HuH-7 (cell line): ENCODE measurements at regions not wholly inside any gene's neighbourhood (a gene's known extent, or its start where the extent isn't known, plus 50 kb on each side); places are given as distances from the start of the nearest gene placed in this dataset.
"Not testable (repeated sequence)": the region's sequence is repeated elsewhere in the genome, so short reads cannot be mapped to it uniquely, and the experiment has no call there.

ENCODE experiments used
- DNase-seq: peaks from one replicate; pipeline ENCODE4 v3.0.0; 2011; ENCODE audit warnings: low spot score

DNA sequence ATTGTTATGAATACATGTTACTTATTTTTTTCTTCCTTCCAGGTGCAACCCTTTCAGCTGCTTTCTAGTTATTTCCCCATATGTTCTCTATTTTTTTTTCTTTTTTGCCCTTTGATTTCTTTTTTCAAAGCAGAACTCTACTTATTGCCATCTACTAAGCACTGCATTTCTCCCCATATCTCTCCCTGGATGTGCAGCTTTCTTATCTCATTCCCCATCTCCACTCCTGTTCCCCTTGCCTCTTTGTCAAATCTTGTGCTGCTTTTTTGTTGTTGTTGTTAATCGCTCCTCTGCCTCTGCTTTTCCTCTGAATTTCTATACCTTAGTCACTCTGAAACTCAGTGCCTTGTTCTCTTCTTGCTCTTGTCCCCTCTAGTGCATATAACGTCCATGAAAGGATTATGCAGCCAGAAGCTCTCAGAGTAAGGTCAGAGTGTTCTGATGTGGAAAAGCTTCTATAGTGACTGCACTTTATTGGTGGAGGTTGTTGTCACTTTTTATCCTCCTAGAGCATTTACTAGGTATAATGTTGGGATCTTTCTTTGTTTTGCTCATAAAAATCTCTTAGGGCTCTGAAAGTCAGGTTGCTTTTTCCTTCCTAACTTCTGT is 51.1 kb upstream of the JADE1 start:
- no peak for DNase-seq

- DNase-seq: no peak
These were observed 51.8 kb upstream of the JADE1 start for GRCh38 chr4:128757712-128758111.

- DNase-seq: no peak
These were observed 58.1 kb upstream of the JADE1 start for GRCh38 chr4:128751354-128751753.

DNA sequence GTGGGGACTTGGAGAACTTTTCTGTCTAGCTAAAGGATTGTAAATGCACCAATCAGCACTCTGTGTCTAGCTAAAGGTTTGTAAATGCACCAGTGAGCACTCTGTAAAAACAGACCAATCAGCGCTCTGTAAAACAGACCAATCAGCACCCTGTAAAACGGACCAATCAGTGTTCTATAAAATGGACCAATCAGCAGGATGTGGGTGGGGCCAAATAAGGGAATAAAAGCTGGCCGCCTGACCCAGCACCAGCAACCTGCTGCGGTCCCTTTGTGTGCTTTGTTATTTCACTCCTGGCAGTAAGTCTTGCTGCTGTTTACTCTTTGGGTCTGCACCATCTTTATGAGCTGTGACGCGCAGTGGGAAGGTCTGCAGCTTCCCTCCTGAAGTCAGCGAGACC is 67.8 kb upstream of the JADE1 start:
- not testable (repeated sequence) for DNase-seq

DNA sequence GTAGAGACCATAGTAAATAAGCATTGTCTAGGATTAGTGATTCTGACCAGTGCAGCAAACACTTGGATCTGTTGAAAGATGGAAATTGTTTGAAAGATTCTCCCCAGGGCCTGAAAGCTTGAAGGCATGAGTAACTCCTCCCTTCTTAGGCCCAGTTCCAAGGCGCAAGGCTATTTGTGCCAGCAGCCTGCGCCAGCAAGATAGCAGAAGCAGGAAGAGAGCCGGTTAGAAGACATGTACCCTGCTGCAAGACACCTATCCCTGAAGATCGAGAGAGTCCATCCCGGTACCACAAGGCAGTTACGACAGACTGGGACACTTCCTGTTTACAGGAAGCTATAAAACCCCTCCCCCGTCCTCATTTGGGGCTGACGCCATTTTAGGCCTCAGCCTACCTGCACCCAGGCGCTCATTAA is 72.4 kb upstream of the JADE1 start:
- DNase-seq: no peak

- DNase-seq: no peak
These were observed 73.8 kb upstream of the JADE1 start for GRCh38 chr4:128735714-128736113.

- no peak for DNase-seq
These were observed 81.3 kb upstream of the JADE1 start for GRCh38 chr4:128728190-128728589.

- DNase-seq: no peak
These were observed 81.8 kb upstream of the JADE1 start for GRCh38 chr4:128727658-128728057.

DNA sequence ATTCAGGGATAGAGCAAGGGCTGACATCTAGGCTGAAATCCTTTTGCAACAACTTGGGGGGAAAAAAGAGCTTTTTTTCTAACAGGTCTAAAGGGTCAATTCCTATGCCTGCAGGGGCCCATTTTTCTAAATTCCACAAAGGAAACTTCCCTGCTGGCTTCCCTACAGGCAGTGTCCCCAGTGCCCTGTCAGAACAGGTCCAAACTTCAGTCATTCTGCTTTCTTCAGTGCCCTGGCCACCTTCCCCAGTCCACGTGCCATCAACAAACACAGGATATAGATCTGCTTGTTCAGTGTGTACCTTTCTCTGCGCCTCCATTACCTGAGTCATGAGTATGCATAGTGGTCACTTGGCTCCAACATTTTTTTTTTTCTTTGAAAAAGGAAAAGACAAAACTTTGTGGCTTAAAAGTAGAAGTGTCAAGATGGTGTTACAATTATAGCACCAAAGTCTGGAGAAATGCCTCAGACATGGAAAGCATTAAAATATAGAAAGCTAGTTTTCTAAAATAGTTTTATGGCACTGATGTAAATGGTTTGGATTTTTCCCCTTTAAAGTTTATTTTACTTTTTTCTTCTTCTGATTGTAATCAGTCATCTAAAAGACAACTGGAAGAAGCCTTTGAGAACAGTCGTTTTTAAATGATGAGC is 84.0 kb upstream of the JADE1 start:
- no peak for DNase-seq

DNA sequence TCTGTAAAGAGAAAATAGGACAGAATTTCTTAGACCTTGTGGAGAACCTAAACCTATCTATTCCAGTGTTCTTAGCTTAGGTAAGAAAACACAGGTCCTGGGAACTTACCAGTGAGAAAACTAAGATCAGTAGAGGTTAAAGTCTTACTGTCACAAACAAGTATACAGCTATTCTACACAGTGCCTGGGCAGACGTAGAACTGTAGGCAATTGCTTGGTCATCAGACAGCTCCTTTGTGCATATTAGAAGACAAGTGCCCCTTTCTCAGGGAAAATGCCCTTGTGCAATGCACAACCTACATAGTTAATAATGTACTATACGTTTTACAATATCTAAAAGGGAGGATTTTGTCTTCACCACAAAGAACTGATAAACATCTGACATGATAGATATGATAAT is 86.6 kb upstream of the JADE1 start:
- no peak for DNase-seq

DNA sequence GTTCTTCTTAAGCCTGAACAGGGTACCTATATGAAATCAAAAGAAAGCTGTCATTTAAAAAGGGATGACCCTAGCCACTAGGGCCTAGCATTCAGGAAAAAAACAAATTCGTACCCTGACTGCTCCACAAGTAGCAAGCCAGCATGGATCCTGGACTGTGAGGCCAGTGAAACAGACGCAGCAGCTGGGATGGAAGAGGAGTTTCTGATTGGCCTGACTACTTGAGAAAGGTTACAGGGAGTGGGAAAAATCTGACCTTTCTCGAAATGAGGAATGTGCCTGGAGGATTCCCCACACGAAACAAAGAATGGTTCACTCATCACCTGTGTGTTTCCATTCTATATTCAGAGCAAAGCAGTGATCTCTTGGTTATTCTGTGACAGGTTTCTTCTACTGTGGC is 87.6 kb upstream of the JADE1 start:
- DNase-seq: no peak

- no peak for DNase-seq
These were observed 89.2 kb upstream of the JADE1 start for GRCh38 chr4:128720270-128720669.

DNA sequence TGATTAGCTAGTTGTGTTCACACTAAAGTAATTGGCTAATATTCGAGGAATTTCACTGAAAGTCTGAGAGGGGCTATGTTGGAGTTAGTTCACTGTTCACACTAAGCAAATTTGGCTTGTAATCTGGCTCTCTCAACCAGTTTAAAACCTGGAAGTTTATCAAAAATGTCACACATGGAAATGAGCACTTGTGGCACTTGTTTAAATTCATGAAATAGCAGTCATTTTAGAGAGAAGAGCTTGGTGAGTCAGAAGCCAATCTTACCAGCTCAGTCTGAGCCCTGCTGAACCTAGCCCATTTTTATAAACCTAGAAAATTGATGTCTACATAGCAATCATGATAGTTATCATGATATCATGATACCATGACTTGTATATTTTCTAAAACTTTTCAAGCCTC is 90.7 kb upstream of the JADE1 start:
- no peak for DNase-seq

DNA sequence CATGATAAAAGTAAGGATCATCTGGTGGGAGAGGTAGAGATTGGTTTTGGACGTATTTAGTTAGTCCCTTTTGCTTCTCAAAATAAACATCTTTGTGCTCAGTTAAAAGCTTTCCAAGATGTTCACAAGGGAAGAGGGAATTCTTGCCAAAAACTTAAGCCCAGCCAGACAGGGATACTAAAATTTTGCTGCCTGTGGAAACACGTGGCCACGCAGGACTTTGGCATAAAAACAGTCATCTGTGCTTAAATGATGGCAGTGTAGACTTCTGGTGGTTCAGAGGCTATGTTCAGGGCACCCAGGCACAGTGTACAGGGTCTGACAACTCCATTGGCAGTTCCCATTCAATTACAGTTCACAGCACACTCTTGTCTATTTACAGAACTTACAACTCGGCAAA is 93.2 kb upstream of the JADE1 start:
- no peak for DNase-seq

- DNase-seq: no peak
These were observed 93.9 kb upstream of the JADE1 start for GRCh38 chr4:128715616-128716015.

DNA sequence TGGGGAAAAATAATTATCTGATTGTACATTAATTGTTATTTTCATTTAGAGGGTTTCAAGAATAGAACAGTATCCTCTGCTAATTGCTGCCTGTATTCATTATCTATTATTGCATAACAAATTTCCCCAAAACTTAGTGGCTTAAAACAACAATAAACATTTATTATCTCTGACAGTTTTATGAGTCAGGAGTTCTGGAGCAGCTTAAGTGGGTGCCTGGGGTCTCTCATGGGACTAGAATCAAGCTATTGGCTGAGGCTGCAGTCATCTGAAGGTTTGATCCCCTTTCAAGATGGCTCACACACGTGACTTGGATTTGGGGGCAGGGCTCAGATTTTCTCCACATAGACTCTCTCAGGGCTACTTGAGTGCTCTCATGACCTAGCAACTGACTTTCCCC is 98.1 kb upstream of the JADE1 start:
- no peak for DNase-seq

GRCh38 chr4:128709268-128709667 is 100.2 kb upstream of the JADE1 start:
- no peak for DNase-seq

DNA sequence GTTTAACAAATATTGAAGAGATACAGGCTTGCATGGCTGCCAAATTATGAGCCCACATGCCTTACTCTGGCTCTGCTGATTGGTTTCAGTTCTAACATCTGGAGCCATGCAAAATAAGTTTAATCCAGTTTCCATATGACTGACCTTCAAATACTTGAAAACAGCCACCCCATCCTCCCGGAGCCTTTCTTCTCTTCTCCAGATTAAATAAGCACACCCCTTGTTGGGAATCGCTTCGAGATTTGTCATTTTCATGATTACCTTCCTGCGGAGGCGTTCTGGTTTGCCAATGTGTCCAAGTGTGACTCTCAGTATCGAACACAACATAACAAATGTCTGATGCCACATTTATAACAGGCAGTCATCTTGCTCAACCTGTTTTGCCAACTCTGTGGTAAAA is 101.6 kb upstream of the JADE1 start:
- no peak for DNase-seq

DNA sequence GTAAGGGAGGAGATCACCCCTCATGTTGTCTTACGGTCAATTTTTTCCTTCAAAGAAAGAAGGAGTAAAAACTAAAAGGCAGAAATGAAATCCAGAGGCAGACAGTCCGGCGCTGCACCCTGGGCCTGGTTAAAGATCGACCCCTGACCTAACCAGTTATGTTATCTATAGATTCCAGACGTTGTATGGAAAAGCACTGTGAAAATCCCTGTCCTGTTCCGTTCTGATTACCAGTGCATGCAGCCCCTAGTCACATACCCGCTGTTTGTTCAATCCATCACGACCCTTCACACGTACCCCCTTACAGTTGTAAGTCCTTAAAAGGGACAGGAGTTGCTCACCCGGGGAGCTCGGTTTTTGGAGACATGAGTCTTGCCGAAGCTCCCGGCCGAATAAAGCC is 105.6 kb upstream of the JADE1 start:
- DNase-seq: no peak

GRCh38 chr4:128700659-128701350 is 108.7 kb upstream of the JADE1 start:
- DNase-seq: no peak

DNA sequence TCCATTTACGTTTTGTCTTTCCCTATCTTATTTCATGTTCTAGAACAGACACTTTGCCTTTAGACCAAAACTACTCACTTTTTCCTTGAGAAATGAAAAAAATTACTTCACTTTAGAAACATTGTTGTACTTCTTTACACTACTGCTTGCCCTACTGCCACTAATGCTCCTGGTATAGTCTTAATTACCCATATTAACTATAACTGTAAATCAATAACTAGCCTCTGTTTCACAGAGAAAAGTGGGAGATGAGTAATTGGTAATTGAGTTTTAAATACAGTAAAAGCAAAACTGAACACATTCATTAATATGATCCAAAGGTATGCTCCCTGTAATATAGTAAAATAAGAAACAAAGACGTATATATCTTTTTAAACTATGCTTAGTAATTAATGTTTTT is 111.1 kb upstream of the JADE1 start:
- no peak for DNase-seq

DNA sequence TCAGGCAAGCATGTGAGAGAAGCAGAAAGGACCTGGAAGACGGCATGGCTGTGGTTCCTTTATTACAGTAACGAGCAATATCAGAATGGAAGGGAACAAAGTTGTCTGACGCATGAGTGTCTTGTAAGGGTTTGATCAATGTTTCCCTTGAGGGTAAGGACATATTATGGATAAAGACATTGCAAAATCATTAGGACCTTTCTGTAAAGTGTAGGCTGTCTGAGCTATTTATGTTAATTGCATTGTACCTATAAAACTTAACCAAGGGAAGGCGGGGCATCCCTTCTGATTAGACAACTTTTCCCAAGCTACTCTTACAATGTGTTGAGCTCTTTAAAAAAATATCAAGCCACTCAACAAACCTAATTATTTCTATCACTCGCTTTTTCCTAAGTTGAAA is 112.2 kb upstream of the JADE1 start:
- no peak for DNase-seq

DNA sequence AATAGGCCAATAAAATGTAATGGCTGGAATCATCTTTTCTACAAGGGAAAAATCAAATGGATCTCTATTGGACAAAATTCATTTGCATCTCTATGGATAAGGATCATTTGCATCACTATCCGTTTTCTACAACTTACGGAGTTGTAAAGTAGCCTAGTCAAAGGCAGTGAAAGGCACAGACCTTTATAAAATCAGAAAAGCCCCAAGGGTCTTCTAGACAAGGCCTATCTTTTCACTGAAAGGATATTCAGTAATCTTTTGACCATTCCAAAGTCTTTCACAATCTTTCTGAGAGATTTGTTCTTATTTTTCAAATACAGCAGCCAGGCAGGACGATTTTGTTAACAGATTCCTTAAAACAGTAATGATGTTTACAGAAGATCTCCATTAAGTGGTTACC is 119.5 kb upstream of the JADE1 start:
- DNase-seq: no peak
